ENCODE measurements at regions not wholly inside any gene's neighbourhood (a gene's known extent, or its start where the extent isn't known, plus 50 kb on each side); places are given as distances from the start of the nearest gene placed in this dataset.

GRCh38 chr1:30216602-30217001 lies 506.8 kb downstream of the MATN1 start:
- TF ChIP-seq FOXM1 (IDR thresholded peaks at IDR 0.05; ENCODE audit: borderline replicate concordance) (no peak), BHLHE40 (IDR thresholded peaks at IDR 0.05; ENCODE audit: borderline replicate concordance) (no peak), L3MBTL2 (conservative IDR thresholded peaks at IDR 0.05) (no peak), SP1 (IDR thresholded peaks at IDR 0.05) (no peak), ELF4 (IDR thresholded peaks at IDR 0.05) (no peak), PKNOX1 (IDR thresholded peaks at IDR 0.05) (no peak)
